ENCODE measurements at regions not wholly inside any gene's neighbourhood (a gene's known extent, or its start where the extent isn't known, plus 50 kb on each side); places are given as distances from the start of the nearest gene placed in this dataset.

DNA sequence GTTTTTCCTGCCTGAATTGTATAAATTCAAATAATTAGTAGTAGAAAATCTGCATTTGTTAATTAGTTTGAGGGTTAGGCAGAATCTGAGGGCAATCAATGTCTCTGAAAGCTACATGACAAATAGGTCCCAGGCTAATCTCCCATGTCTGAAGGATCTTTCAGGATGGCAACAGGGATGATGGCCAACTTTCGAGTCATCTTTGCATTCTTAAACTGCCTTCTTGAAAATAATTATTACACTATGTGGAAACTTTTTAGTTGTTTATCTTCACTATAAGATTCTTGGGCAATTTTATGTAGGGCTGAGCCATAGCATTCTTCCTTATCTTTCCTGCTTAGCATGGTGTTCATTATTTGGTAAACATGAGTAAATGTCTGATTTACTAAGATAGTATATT lies 490.3 kb upstream of the EPHA5 start:
- TF ChIP-seq EZH2 (IDR thresholded peaks at IDR 0.05; ENCODE audit: insufficient read depth, low read length) (no peak), CTCF (IDR thresholded peaks at IDR 0.05; ENCODE audit: insufficient read depth, low read depth, low read length) (no peak)
- H3K27me3 ChIP-seq (ENCODE audit: insufficient read depth, low read length), result no peaks in the 10 kb centered on the region
- no peaks in the 10 kb centered on the region for H3K4me1 ChIP-seq (ENCODE audit: insufficient read depth, low read length)
- no peaks in the 10 kb centered on the region for H3K27me3 Mint-ChIP-seq (ENCODE audit: low read depth, unreplicated experiment)
- H3K9ac ChIP-seq (ENCODE audit: low read length), result no peak overlapping the region
- no peak overlapping the region for H3K4me3 ChIP-seq (ENCODE audit: insufficient read depth, low read depth, low read length)
- H3K9me3 Mint-ChIP-seq (ENCODE audit: unreplicated experiment), result peaks cover 4% of the 10 kb centered on the region
- H3K36me3 ChIP-seq (ENCODE audit: insufficient read depth, low read length), result no peaks in the 10 kb centered on the region
- no peaks in the 10 kb centered on the region for H3K36me3 Mint-ChIP-seq (ENCODE audit: low read depth, unreplicated experiment)
- no peaks in the 10 kb centered on the region for H4K20me1 ChIP-seq (ENCODE audit: insufficient read depth, low read length)
- H3K4me2 ChIP-seq (ENCODE audit: low read length), result no peak overlapping the region
- no peaks in the 10 kb centered on the region for H3K4me1 Mint-ChIP-seq (ENCODE audit: low read depth, unreplicated experiment)
- H2AFZ ChIP-seq (ENCODE audit: low read depth, low read length), result no peak overlapping the region
- no peaks in the 10 kb centered on the region for H3K79me2 ChIP-seq (ENCODE audit: insufficient read depth, low read length)
- no peak overlapping the region for H3K27ac Mint-ChIP-seq (ENCODE audit: unreplicated experiment)
- H3K27ac ChIP-seq (ENCODE audit: low read depth, low read length), result no peak overlapping the region
- FAIRE-seq, result no peak
- H3K9me3 ChIP-seq (ENCODE audit: insufficient read depth, low read depth, low read length), result no peaks in the 10 kb centered on the region
- no peak overlapping the region for H3K4me3 Mint-ChIP-seq (ENCODE audit: unreplicated experiment)
- DNase-seq (ENCODE audit: low read depth), result peak; percentile 46

- no peak for TF ChIP-seq CTCF (IDR thresholded peaks at IDR 0.05; ENCODE audit: insufficient read depth, low read depth, low read length)
- TF ChIP-seq EZH2 (IDR thresholded peaks at IDR 0.05; ENCODE audit: insufficient read depth, low read length), result no peak
- Histone ChIP-seq H3K27ac (ENCODE audit: low read depth, low read length) (no peak overlapping the region), H3K9ac (ENCODE audit: low read length) (no peak overlapping the region), H3K4me3 (ENCODE audit: insufficient read depth, low read depth, low read length) (no peak overlapping the region), H3K27me3 (ENCODE audit: insufficient read depth, low read length) (no peaks in the 10 kb centered on the region), H3K9me3 (ENCODE audit: insufficient read depth, low read depth, low read length) (no peaks in the 10 kb centered on the region), H3K4me2 (ENCODE audit: low read length) (no peak overlapping the region), H3K79me2 (ENCODE audit: insufficient read depth, low read length) (no peaks in the 10 kb centered on the region), H3K4me1 (ENCODE audit: insufficient read depth, low read length) (no peaks in the 10 kb centered on the region), H4K20me1 (ENCODE audit: insufficient read depth, low read length) (no peaks in the 10 kb centered on the region), H3K36me3 (ENCODE audit: insufficient read depth, low read length) (no peaks in the 10 kb centered on the region), H2AFZ (ENCODE audit: low read depth, low read length) (no peak overlapping the region)
- H3K27me3 Mint-ChIP-seq (ENCODE audit: low read depth, unreplicated experiment), result no peaks in the 10 kb centered on the region
- H3K9me3 Mint-ChIP-seq (ENCODE audit: unreplicated experiment), result no peaks in the 10 kb centered on the region
- no peak for DNase-seq (ENCODE audit: low read depth)
- no peak for FAIRE-seq
- no peaks in the 10 kb centered on the region for H3K36me3 Mint-ChIP-seq (ENCODE audit: low read depth, unreplicated experiment)
- no peaks in the 10 kb centered on the region for H3K4me1 Mint-ChIP-seq (ENCODE audit: low read depth, unreplicated experiment)
- H3K27ac Mint-ChIP-seq (ENCODE audit: unreplicated experiment), result no peak overlapping the region
- H3K4me3 Mint-ChIP-seq (ENCODE audit: unreplicated experiment), result no peak overlapping the region
Measured at GRCh38 chr4:66157594-66157993, 487.3 kb upstream of the EPHA5 start.

- no peaks in the 10 kb centered on the region for H3K36me3 Mint-ChIP-seq (ENCODE audit: low read depth, unreplicated experiment)
- no peak for TF ChIP-seq EZH2 (IDR thresholded peaks at IDR 0.05; ENCODE audit: insufficient read depth, low read length)
- TF ChIP-seq CTCF (IDR thresholded peaks at IDR 0.05; ENCODE audit: insufficient read depth, low read depth, low read length), result no peak
- Histone ChIP-seq H3K9me3 (ENCODE audit: insufficient read depth, low read depth, low read length) (no peaks in the 10 kb centered on the region), H3K79me2 (ENCODE audit: insufficient read depth, low read length) (no peaks in the 10 kb centered on the region), H2AFZ (ENCODE audit: low read depth, low read length) (no peak overlapping the region), H3K27me3 (ENCODE audit: insufficient read depth, low read length) (no peaks in the 10 kb centered on the region), H3K4me1 (ENCODE audit: insufficient read depth, low read length) (no peaks in the 10 kb centered on the region), H3K4me2 (ENCODE audit: low read length) (no peak overlapping the region), H4K20me1 (ENCODE audit: insufficient read depth, low read length) (no peaks in the 10 kb centered on the region), H3K9ac (ENCODE audit: low read length) (no peak overlapping the region), H3K27ac (ENCODE audit: low read depth, low read length) (no peak overlapping the region), H3K36me3 (ENCODE audit: insufficient read depth, low read length) (no peaks in the 10 kb centered on the region), H3K4me3 (ENCODE audit: insufficient read depth, low read depth, low read length) (no peak overlapping the region)
- FAIRE-seq (no peak), DNase-seq (ENCODE audit: low read depth) (no peak)
- no peaks in the 10 kb centered on the region for H3K4me1 Mint-ChIP-seq (ENCODE audit: low read depth, unreplicated experiment)
- no peak overlapping the region for H3K4me3 Mint-ChIP-seq (ENCODE audit: unreplicated experiment)
- no peaks in the 10 kb centered on the region for H3K9me3 Mint-ChIP-seq (ENCODE audit: unreplicated experiment)
- no peak overlapping the region for H3K27ac Mint-ChIP-seq (ENCODE audit: unreplicated experiment)
- H3K27me3 Mint-ChIP-seq (ENCODE audit: low read depth, unreplicated experiment), result no peaks in the 10 kb centered on the region
Measured at GRCh38 chr4:66130042-66130441, 459.8 kb upstream of the EPHA5 start.

All from astrocyte (in vitro differentiated cells and primary cell).